Transverse colon (tissue), 4 donors: ENCODE measurements at regions not wholly inside any gene's neighbourhood (a gene's known extent, or its start where the extent isn't known, plus 50 kb on each side); places are given as distances from the start of the nearest gene placed in this dataset.

Experiments used
- POLR2AphosphoS5 ChIP-seq, 3 donors: sonication (generic); formaldehyde crosslinking; IDR thresholded peaks; one replicate each; pipeline ENCODE4 v1.6.1; 2016; ENCODE audit warnings: antibody characterized with exemption in 3 of 3
- TF ChIP-seq, protein P1 (sequence below), 5 experiments: fragments of 200-600 bp in 3 of 5; fragments of 450-650 bp in 2 of 5; sonication (generic) in 3 of 5; IDR thresholded peaks; 1 replicate in 2 of 5; 2 replicates in 3 of 5; pipeline ENCODE4 v1.5.1; 2016 to 2017; ENCODE audit warnings: antibody characterized with exemption in 5 of 5, inconsistent platforms in 3 of 5, mild to moderate bottlenecking in 2 of 5, moderate library complexity in 1 of 5

DNA sequence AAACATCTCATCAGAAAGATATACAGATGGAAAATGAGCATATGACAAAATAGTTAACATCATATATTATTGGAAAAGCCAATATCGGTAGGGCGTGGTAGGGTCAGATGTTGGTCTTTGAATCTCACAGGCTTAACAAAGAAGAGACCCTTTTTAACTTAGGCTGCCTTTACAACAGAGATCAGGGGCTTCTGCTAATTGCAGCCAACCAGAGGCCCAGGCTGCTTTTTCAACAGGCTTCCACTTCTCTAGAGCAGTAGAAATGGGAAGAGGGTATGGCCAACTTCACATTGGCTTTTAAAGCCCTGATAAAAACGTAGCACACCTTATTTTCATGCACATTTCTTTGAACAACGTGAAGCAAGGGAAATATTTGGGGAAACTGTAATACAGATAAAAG is 764.3 kb upstream of the CTNND2 start:
- TF ChIP-seq, protein P1, sequence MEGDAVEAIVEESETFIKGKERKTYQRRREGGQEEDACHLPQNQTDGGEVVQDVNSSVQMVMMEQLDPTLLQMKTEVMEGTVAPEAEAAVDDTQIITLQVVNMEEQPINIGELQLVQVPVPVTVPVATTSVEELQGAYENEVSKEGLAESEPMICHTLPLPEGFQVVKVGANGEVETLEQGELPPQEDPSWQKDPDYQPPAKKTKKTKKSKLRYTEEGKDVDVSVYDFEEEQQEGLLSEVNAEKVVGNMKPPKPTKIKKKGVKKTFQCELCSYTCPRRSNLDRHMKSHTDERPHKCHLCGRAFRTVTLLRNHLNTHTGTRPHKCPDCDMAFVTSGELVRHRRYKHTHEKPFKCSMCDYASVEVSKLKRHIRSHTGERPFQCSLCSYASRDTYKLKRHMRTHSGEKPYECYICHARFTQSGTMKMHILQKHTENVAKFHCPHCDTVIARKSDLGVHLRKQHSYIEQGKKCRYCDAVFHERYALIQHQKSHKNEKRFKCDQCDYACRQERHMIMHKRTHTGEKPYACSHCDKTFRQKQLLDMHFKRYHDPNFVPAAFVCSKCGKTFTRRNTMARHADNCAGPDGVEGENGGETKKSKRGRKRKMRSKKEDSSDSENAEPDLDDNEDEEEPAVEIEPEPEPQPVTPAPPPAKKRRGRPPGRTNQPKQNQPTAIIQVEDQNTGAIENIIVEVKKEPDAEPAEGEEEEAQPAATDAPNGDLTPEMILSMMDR (IDR thresholded peaks at IDR 0.05), result no peak
- TF ChIP-seq POLR2AphosphoS5 (IDR thresholded peaks at IDR 0.05), result no peak
